K562 (cell line): ENCODE measurements at regions not wholly inside any gene's neighbourhood (a gene's known extent, or its start where the extent isn't known, plus 50 kb on each side); places are given as distances from the start of the nearest gene placed in this dataset.

ENCODE experiments used
- ATAC-seq: fragments of 200-7000 bp; cut with Tn5 transposase; 3 replicates; pipeline ENCODE4 v1.9.1; 2020; ENCODE audit warnings: moderate library complexity
- BruUV-seq: library from RNA; stranded (reverse); fragments of 400-500 nt; replicated peaks from 2 replicates; lab custom pipeline; 2021; lab: Mats Ljungman, UMichigan
- CTCF ChIA-PET: fragments of 300-600 bp; formaldehyde crosslinking; extraction: SDS; loops from one replicate; lab custom pipeline; 2021; ENCODE audit warnings: low intra/inter-chr PET ratio; lab: Yijun Ruan, JAX
- POLR2A ChIA-PET: fragments of 300-600, 350-650 bp; sonication (Branson Sonifier 250); formaldehyde crosslinking; extraction: SDS; loops from one replicate; lab custom pipeline; 2021; ENCODE audit warnings: antibody characterized with exemption, inconsistent platforms; lab: Yijun Ruan, JAX
- DNase-seq, 4 experiments: peaks; one replicate each; pipeline versions ENCODE4 v3.0.0 to v3.0.0-alpha.2; 2011 to 2018; ENCODE audit warnings: low spot score in 3 of 4, mixed read lengths in 3 of 4; ENCODE audit errors: extremely low read depth in 1 of 4
- FAIRE-seq: peaks from 2 replicates; lab custom pipeline; 2011; peaks lifted over from hg19 to GRCh38; lab: Jason Lieb, UNC
- H2AFZ ChIP-seq: 2 replicates; pipeline ENCODE4 v1.6.0; 2011; ENCODE audit warnings: low read depth, low read length, control low read depth, inconsistent platforms
- H3K27ac ChIP-seq: fragments of 200-600 bp; 3 replicates; pipeline ENCODE4 v1.8.0; 2011; ENCODE audit warnings: low read depth, mild to moderate bottlenecking, control low read depth, inconsistent platforms, low read length, moderate library complexity, mixed read lengths; ENCODE audit errors: extremely low read depth
- H3K27me3 ChIP-seq, 2 experiments: fragments of 300-600 bp in 1 of 2; 2 replicates in 1 of 2; 3 replicates in 1 of 2; pipeline versions ENCODE4 v1.6.0 to v1.8.0; 2011; ENCODE audit warnings: inconsistent platforms in 2 of 2, low read length in 2 of 2, mild to moderate bottlenecking in 1 of 2, mixed read lengths in 1 of 2, moderate library complexity in 1 of 2; ENCODE audit not compliant: control insufficient read depth in 2 of 2, insufficient read depth in 2 of 2
- H3K36me3 ChIP-seq: fragments of 300-600 bp; 3 replicates; pipeline ENCODE4 v1.8.0; 2011; ENCODE audit warnings: mild to moderate bottlenecking, low read length, inconsistent platforms; ENCODE audit not compliant: control insufficient read depth, insufficient read depth
- H3K4me1 ChIP-seq, 2 experiments: fragments of 200-600 bp in 1 of 2; replicated peaks in 1 of 2; 2 replicates in 1 of 2; 3 replicates in 1 of 2; pipeline versions ENCODE4 v1.5.1 to v1.8.0; 2011; ENCODE audit warnings: inconsistent platforms in 2 of 2, low read length in 2 of 2, mild to moderate bottlenecking in 1 of 2, mixed read lengths in 1 of 2, moderate library complexity in 1 of 2; ENCODE audit not compliant: control insufficient read depth in 2 of 2, insufficient read depth in 2 of 2
- H3K4me2 ChIP-seq: 2 replicates; pipeline ENCODE4 v1.6.1; 2011; ENCODE audit warnings: low read length, control low read depth, inconsistent platforms, mixed read lengths; ENCODE audit not compliant: insufficient read depth
- H3K4me3 ChIP-seq: fragments of 200-600 bp; sonication (generic), shearing (Covaris generic); 2 replicates; pipeline ENCODE4 v1.5.1; 2016; ENCODE audit warnings: control low read depth, inconsistent platforms
- H3K79me2 ChIP-seq: fragments of 200-600 bp; 3 replicates; pipeline ENCODE4 v1.8.0; 2011; ENCODE audit warnings: low read length, inconsistent platforms; ENCODE audit not compliant: control insufficient read depth, insufficient read depth
- H3K9ac ChIP-seq, 2 experiments: 2 replicates each; pipeline versions ENCODE4 v1.6.0 to v1.6.1; 2011; ENCODE audit warnings: low read depth in 2 of 2, low read length in 2 of 2, control low read depth in 1 of 2, inconsistent platforms in 1 of 2, mild to moderate bottlenecking in 1 of 2, mixed read lengths in 1 of 2; ENCODE audit not compliant: insufficient read depth in 1 of 2
- H3K9me1 ChIP-seq: one replicate; pipeline ENCODE4 v1.6.0; 2011; ENCODE audit warnings: inconsistent platforms, mild to moderate bottlenecking, low read length, moderate library complexity; ENCODE audit not compliant: control insufficient read depth, insufficient read depth
- H3K9me3 ChIP-seq: replicated peaks from 2 replicates; pipeline ENCODE4 v1.5.1; 2011; ENCODE audit warnings: low read depth, low read length, inconsistent platforms; ENCODE audit not compliant: control insufficient read depth, insufficient read depth
- H4K20me1 ChIP-seq: replicated peaks from 2 replicates; pipeline ENCODE4 v1.6.1; 2011; ENCODE audit warnings: low read length, inconsistent platforms, mixed read lengths; ENCODE audit not compliant: control insufficient read depth, insufficient read depth
- CCAR2 ChIP-seq: fragments of 200-400 bp; formaldehyde crosslinking; IDR thresholded peaks from 2 replicates; pipeline ENCODE4 v1.6.1; 2017; ENCODE audit warnings: mild to moderate bottlenecking, low read depth, low read length
- GTF2F1 ChIP-seq: IDR thresholded peaks from 2 replicates; pipeline ENCODE4 v1.6.1; 2011; ENCODE audit warnings: low read depth, low read length, improper control_type of control experiment
- MIER1 ChIP-seq: fragments of 450-650 bp; IDR thresholded peaks from 2 replicates; pipeline ENCODE4 v1.6.1; 2016; ENCODE audit warnings: antibody characterized with exemption, mild to moderate bottlenecking, low read depth
- MTA1 ChIP-seq: fragments of 450-650 bp; IDR thresholded peaks from 2 replicates; pipeline ENCODE4 v1.6.1; 2017; ENCODE audit warnings: borderline replicate concordance
- RBBP5 ChIP-seq: fragments of 200-600 bp; sonication (generic); IDR thresholded peaks from 2 replicates; pipeline ENCODE4 v1.6.1; 2012; ENCODE audit warnings: borderline replicate concordance, mild to moderate bottlenecking, low read length, control low read depth, inconsistent platforms; ENCODE audit not compliant: insufficient read depth, poor library complexity, severe bottlenecking
- SMARCA4 ChIP-seq: fragments of 450-650 bp; IDR thresholded peaks from 2 replicates; pipeline ENCODE4 v1.6.1; 2016
- WGBS: fragments of 100-300 bp; shearing (Covaris generic); methylation state at CpG from one replicate; pipeline ENCODE4 v1.1.6; 2016; ENCODE audit warnings: low coverage, mixed read lengths; ENCODE audit not compliant: insufficient coverage; ENCODE audit errors: missing lambda C conversion rate; 5-methylcytosine and 5-hydroxymethylcytosine counted together
- in situ Hi-C: fragments of 300-500 bp; cut with MboI; formaldehyde crosslinking; loops from 4 replicates; pipeline ENCODE4 v1.15.0; 2018; ENCODE audit warnings: inconsistent platforms, mixed read lengths
- intact Hi-C: fragments of 100-400 bp; cut with micrococcal nuclease; formaldehyde crosslinking; loops from 2 replicates; pipeline ENCODE4 v1.14.2; 2022
- TF ChIP-seq, protein P1 (sequence below): fragments of 450-650 bp; conservative IDR thresholded peaks from 2 replicates; pipeline ENCODE4 v1.6.1; 2016; ENCODE audit warnings: missing genetic modification characterization, low read depth, mild to moderate bottlenecking, control low read depth, missing compliant biosample characterization
- TF ChIP-seq, protein P2 (sequence below): fragments of 250-450 bp; sonication (Bioruptor Pico); IDR thresholded peaks from 2 replicates; pipeline ENCODE4 v1.9.0; 2021; ENCODE audit warnings: mild to moderate bottlenecking, inconsistent platforms

- ChIA-PET POLR2A (no interaction called here), CTCF (no interaction called here)
- FAIRE-seq (no peak), ATAC-seq (no peak), DNase-seq (no peak)
- H3K27me3 ChIP-seq, result peaks cover 0 to 5% of the 10 kb centered on the region in 2 experiments; a peak in 2 of 5 replicates
- H3K9me3 ChIP-seq, result no peaks in the 10 kb centered on the region
- no peak overlapping the region for H3K4me2 ChIP-seq
- in situ Hi-C loops, result no loop called here
- intact Hi-C loops, result no loop called here
- no peaks in the 10 kb centered on the region for H3K4me1 ChIP-seq
- no peaks in the 10 kb centered on the region for H3K79me2 ChIP-seq
- TF ChIP-seq MTA1 (no peak), CCAR2 (no peak), SMARCA4 (no peak), GTF2F1 (no peak), RBBP5 (no peak), MIER1 (no peak)
- TF ChIP-seq, protein P1, sequence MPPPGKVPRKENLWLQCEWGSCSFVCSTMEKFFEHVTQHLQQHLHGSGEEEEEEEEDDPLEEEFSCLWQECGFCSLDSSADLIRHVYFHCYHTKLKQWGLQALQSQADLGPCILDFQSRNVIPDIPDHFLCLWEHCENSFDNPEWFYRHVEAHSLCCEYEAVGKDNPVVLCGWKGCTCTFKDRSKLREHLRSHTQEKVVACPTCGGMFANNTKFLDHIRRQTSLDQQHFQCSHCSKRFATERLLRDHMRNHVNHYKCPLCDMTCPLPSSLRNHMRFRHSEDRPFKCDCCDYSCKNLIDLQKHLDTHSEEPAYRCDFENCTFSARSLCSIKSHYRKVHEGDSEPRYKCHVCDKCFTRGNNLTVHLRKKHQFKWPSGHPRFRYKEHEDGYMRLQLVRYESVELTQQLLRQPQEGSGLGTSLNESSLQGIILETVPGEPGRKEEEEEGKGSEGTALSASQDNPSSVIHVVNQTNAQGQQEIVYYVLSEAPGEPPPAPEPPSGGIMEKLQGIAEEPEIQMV (tag), result no peak
- TF ChIP-seq, protein P2, sequence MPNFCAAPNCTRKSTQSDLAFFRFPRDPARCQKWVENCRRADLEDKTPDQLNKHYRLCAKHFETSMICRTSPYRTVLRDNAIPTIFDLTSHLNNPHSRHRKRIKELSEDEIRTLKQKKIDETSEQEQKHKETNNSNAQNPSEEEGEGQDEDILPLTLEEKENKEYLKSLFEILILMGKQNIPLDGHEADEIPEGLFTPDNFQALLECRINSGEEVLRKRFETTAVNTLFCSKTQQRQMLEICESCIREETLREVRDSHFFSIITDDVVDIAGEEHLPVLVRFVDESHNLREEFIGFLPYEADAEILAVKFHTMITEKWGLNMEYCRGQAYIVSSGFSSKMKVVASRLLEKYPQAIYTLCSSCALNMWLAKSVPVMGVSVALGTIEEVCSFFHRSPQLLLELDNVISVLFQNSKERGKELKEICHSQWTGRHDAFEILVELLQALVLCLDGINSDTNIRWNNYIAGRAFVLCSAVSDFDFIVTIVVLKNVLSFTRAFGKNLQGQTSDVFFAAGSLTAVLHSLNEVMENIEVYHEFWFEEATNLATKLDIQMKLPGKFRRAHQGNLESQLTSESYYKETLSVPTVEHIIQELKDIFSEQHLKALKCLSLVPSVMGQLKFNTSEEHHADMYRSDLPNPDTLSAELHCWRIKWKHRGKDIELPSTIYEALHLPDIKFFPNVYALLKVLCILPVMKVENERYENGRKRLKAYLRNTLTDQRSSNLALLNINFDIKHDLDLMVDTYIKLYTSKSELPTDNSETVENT (CRISPR knock-in tag), result no peak
- no peaks in the 10 kb centered on the region for H3K9me1 ChIP-seq
- BruUV-seq, result no TSS peak
- no peak overlapping the region for H3K4me3 ChIP-seq
- WGBS, result 0% methylated on average over 4 of the region's 4 CpGs
- H2AFZ ChIP-seq, result no peak overlapping the region
- H3K9ac ChIP-seq, result no peak overlapping the region
- no peaks in the 10 kb centered on the region for H4K20me1 ChIP-seq
- no peaks in the 10 kb centered on the region for H3K36me3 ChIP-seq
- H3K27ac ChIP-seq, result no peak overlapping the region
Observed at GRCh38 chr18:76654577-76654976, 159.5 kb upstream of the ZNF516 start.
